ENCODE measurements at regions not wholly inside any gene's neighbourhood (a gene's known extent, or its start where the extent isn't known, plus 50 kb on each side); places are given as distances from the start of the nearest gene placed in this dataset.

DNA sequence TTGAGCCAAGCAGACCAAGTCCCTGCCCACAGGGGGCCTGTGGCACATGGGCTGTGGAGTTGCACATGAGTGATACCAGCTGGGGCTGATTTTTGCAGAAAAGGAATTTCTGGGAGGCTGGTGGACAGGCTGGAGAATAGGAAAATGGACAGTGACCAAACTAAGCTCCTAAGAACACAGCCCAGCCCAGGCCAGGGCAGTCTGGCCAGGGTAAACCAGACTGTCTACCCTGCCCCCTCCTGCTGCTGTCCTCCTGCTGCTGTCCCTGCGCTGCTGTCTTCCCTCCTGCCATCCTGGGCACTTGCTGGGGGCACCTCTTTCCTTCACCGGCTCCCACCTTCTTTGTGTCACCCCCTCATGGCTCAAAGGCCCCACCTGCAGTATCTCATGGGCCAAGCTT lies 219.2 kb downstream of the ZIC5 start:
- FAIRE-seq, result no peak
- TF ChIP-seq, protein P1, sequence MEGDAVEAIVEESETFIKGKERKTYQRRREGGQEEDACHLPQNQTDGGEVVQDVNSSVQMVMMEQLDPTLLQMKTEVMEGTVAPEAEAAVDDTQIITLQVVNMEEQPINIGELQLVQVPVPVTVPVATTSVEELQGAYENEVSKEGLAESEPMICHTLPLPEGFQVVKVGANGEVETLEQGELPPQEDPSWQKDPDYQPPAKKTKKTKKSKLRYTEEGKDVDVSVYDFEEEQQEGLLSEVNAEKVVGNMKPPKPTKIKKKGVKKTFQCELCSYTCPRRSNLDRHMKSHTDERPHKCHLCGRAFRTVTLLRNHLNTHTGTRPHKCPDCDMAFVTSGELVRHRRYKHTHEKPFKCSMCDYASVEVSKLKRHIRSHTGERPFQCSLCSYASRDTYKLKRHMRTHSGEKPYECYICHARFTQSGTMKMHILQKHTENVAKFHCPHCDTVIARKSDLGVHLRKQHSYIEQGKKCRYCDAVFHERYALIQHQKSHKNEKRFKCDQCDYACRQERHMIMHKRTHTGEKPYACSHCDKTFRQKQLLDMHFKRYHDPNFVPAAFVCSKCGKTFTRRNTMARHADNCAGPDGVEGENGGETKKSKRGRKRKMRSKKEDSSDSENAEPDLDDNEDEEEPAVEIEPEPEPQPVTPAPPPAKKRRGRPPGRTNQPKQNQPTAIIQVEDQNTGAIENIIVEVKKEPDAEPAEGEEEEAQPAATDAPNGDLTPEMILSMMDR (IDR thresholded peaks at IDR 0.05; ENCODE audit: insufficient read depth, missing control alignments), result no peak
- no peak for DNase-seq (ENCODE audit: insufficient read length, low spot score)

DNA sequence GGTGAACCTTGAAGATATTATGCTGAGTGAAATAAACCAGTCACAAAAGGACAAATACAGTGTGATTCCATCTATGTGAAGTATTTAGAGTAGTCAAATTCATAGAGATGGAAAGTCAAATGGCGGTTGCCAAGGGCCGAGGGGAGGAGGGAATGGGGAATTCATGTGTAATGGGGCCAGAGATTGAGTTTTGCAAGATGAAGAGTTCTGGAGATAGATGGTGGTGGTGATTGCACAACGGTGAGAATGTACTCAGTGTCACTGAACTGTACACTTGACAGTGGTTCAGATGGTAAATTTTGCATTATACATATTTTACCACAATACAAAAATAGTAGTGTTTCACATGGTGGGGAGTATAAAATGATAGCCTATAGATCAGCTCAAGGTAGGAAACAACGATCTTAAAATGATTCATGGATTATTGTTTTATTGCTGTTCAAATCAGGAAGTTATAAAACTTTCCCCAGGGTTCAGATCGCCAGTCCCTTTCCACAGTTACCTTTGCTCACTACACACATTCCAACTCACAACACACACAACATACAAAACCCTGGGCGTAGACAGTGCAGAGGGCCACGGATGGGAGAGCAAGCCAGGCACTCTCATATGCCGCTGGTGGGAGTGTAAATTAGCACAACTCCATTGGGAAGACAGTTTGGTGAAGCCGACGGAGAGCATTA lies 219.9 kb downstream of the ZIC5 start:
- no peak for DNase-seq (ENCODE audit: insufficient read length, low spot score)
- FAIRE-seq, result no peak
- TF ChIP-seq, protein P1 (IDR thresholded peaks at IDR 0.05; ENCODE audit: insufficient read depth, missing control alignments), result no peak

DNA sequence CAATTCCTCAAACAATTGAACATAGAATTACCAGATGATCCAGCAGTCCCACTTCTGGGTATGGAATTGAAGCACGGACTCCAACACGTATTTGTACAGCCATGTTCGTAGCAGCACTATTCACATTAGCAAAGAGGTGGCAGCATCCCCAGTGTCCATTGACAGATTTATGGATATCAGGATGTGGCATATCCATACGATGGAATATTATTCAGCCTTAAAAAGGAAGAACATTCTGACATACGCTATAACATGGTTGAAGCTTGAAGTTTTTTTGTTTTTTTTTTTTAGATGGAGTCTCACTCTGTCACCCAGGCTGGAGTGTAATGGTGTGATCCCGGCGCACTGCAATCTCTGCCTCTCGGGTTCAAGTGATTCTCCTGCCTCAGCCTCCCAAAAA lies 220.6 kb downstream of the ZIC5 start:
- DNase-seq (ENCODE audit: insufficient read length, low spot score) (no peak), FAIRE-seq (no peak)

DNA sequence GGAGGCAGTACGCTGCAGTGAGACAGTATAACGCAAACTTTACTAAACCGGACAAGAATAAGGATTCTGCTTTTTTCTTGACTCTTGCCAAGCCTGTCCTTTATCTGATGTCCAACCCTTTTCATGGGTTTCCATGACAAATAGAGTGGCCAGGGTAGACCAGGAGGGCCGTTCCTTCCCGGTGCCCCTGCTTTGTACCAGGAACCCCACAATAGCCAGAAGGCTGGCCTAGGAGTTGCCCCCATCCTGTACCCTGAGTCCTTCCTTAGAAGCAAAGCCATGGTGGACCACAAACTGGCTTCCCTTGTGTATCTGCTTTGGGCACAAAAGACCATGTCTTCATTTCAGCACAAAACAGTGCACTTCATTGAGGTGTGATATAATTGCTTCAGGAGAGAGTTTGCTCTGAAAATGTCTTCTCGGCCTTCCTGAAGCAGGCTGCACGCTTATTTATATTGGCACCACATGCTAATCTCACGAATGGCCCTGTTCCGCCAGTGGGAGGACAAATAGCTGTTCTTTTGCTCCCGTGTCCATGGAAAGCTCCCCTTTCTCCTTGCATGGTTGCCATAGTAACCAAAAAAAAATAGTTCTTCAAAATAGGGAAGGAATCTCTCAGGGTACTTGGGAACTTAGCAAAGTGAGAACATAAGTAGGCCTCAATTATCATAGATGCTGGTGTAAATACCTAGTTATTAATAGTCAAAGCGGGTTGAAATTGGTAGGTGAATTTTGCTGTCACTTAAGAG lies 222.1 kb downstream of the ZIC5 start:
- DNase-seq (ENCODE audit: insufficient read length, low spot score) (no peak), FAIRE-seq (no peak)
- TF ChIP-seq, protein P1 (IDR thresholded peaks at IDR 0.05; ENCODE audit: insufficient read depth, missing control alignments), result no peak

More for the DNA sequence above, 220.6 kb downstream of the ZIC5 start:
- TF ChIP-seq, protein P1 (IDR thresholded peaks at IDR 0.05; ENCODE audit: insufficient read depth, missing control alignments), result no peak

GRCh38 chr13:99747403-99747710 lies 224.2 kb downstream of the ZIC5 start:
- TF ChIP-seq, protein P1 (IDR thresholded peaks at IDR 0.05; ENCODE audit: insufficient read depth, missing control alignments), result no peak
- DNase-seq (ENCODE audit: insufficient read length, low spot score), result no peak
- FAIRE-seq, result no peak

GRCh38 chr13:99746637-99747402 lies 224.7 kb downstream of the ZIC5 start:
- DNase-seq (ENCODE audit: insufficient read length, low spot score) (no peak), FAIRE-seq (no peak)
- TF ChIP-seq, protein P1 (IDR thresholded peaks at IDR 0.05; ENCODE audit: insufficient read depth, missing control alignments), result no peak
